CD4-positive, alpha-beta T cell (primary cell): ENCODE measurements at regions not wholly inside any gene's neighbourhood (a gene's known extent, or its start where the extent isn't known, plus 50 kb on each side); places are given as distances from the start of the nearest gene placed in this dataset.
A peak's percentile ranks its signal among the peaks of the same experiment; 100 is the strongest.

Experiments used
- ATAC-seq: fragments of 200-7000 bp; cut with Tn5 transposase; one replicate; pipeline ENCODE4 v1.10.0; 2022; ENCODE audit warnings: mild to moderate bottlenecking; ENCODE audit not compliant: poor library complexity
- CTCF ChIA-PET: fragments of 350-600 bp; sonication (Branson Sonifier 250); formaldehyde crosslinking; loops from one replicate; lab custom pipeline; 2021; ENCODE audit warnings: antibody characterized with exemption, inconsistent platforms; lab: Charles Lee
- POLR2A ChIA-PET: fragments of 350-600 bp; sonication (Branson Sonifier 250); formaldehyde crosslinking; loops from one replicate; lab custom pipeline; 2021; ENCODE audit warnings: antibody characterized with exemption, inconsistent platforms; lab: Charles Lee
- DNase-seq, 14 experiments: peaks; one replicate each; pipeline ENCODE4 v3.0.0-alpha.2; 2013 to 2020; ENCODE audit warnings: mixed read lengths in 2 of 14
- H3K27ac ChIP-seq, 2 donors: one replicate each; pipeline versions ENCODE4 v1.5.1 to v1.7.0; 2013; ENCODE audit warnings: low read length in 2 of 2, low read depth in 1 of 2, mild to moderate bottlenecking in 1 of 2
- H3K27me3 ChIP-seq, 2 experiments: 1 replicate in 1 of 2; 2 replicates in 1 of 2; pipeline versions ENCODE4 v1.6.1 to v1.7.0; 2013; ENCODE audit warnings: low read length in 2 of 2, control low read depth in 1 of 2, mild to moderate bottlenecking in 1 of 2, moderate library complexity in 1 of 2; ENCODE audit not compliant: insufficient read depth in 2 of 2, control insufficient read depth in 1 of 2
- H3K36me3 ChIP-seq: one replicate; pipeline ENCODE4 v1.6.1; 2013; ENCODE audit warnings: low read length, control low read depth; ENCODE audit not compliant: insufficient read depth
- H3K4me1 ChIP-seq: one replicate; pipeline ENCODE4 v1.6.1; 2013; ENCODE audit warnings: low read length, control low read depth; ENCODE audit not compliant: insufficient read depth
- H3K4me3 ChIP-seq: one replicate; pipeline ENCODE4 v1.5.1; 2013; ENCODE audit warnings: mild to moderate bottlenecking, low read length, moderate library complexity
- H3K9me3 ChIP-seq, 2 experiments: 1 replicate in 1 of 2; 2 replicates in 1 of 2; pipeline versions ENCODE4 v1.6.1 to v1.7.0; 2013; ENCODE audit warnings: low read length in 2 of 2, mild to moderate bottlenecking in 2 of 2, control low read depth in 1 of 2, moderate library complexity in 1 of 2; ENCODE audit not compliant: control insufficient read depth in 1 of 2, insufficient read depth in 1 of 2
- H3K27ac Mint-ChIP-seq: one replicate; pipeline ENCODE4 v1.8.0; 2020; ENCODE audit warnings: mixed read lengths
- H3K27me3 Mint-ChIP-seq: one replicate; pipeline ENCODE4 v1.8.0; 2021; ENCODE audit warnings: mixed read lengths
- H3K36me3 Mint-ChIP-seq: one replicate; pipeline ENCODE4 v1.8.0; 2021; ENCODE audit warnings: low read depth, mixed read lengths
- H3K4me1 Mint-ChIP-seq: one replicate; pipeline ENCODE4 v1.8.0; 2021; ENCODE audit warnings: low read depth, mixed read lengths
- H3K4me3 Mint-ChIP-seq: one replicate; pipeline ENCODE4 v1.8.0; 2020; ENCODE audit warnings: mild to moderate bottlenecking, mixed read lengths
- H3K9me3 Mint-ChIP-seq: one replicate; pipeline ENCODE4 v1.8.0; 2020; ENCODE audit warnings: mixed read lengths
- intact Hi-C, 2 experiments: fragments of 100-400 bp; cut with DNase I in 1 of 2; cut with micrococcal nuclease in 1 of 2; formaldehyde crosslinking; loops; one replicate each; pipeline versions ENCODE4 v1.15.1 to v1.9.0; 2023 to 2025; cut with DNase I, micrococcal nuclease
- TF ChIP-seq, protein P1 (sequence below): fragments of 200-600 bp; IDR thresholded peaks from one replicate; pipeline ENCODE4 v1.8.0; 2022; ENCODE audit warnings: antibody characterized with exemption, mild to moderate bottlenecking

DNA sequence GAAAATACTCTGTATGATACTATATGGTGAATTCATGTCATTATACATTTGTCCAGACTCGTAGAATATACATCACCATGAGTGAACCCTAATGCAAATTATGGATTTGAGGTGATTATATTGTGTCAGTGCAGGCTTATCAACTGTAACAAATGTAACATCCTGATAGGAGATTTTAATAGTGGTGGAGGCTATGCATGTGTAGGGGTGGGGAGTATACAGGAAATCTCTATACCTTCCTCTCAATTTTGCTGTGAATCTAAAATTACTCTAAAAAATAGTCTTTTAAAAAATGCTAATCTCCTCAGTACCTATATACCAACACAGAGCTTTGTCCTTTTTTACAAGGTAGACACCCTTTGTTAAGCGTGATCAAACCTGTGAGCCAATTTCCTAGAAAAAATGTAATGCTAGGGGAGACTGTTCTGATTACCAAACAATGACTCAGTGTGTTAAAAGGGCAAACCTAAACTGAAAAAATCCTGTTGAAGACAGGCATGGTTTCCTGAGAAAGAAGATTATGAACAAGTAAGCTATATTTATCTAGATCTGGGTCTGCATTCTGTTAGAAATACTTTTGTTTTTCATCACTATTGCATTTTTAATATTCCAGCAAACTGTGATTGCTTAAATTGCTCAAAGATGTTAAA, 170.9 kb downstream of the DUSP6 start:
- Mint-ChIP-seq H3K4me3 (no peak overlapping the region), H3K27me3 (no peaks in the 10 kb centered on the region), H3K27ac (no peak overlapping the region), H3K9me3 (no peaks in the 10 kb centered on the region), H3K36me3 (no peaks in the 10 kb centered on the region), H3K4me1 (peaks cover 16% of the 10 kb centered on the region)
- no peak for DNase-seq
- H3K36me3 ChIP-seq: no peaks in the 10 kb centered on the region
- no peak for ATAC-seq
- TF ChIP-seq, protein P1, sequence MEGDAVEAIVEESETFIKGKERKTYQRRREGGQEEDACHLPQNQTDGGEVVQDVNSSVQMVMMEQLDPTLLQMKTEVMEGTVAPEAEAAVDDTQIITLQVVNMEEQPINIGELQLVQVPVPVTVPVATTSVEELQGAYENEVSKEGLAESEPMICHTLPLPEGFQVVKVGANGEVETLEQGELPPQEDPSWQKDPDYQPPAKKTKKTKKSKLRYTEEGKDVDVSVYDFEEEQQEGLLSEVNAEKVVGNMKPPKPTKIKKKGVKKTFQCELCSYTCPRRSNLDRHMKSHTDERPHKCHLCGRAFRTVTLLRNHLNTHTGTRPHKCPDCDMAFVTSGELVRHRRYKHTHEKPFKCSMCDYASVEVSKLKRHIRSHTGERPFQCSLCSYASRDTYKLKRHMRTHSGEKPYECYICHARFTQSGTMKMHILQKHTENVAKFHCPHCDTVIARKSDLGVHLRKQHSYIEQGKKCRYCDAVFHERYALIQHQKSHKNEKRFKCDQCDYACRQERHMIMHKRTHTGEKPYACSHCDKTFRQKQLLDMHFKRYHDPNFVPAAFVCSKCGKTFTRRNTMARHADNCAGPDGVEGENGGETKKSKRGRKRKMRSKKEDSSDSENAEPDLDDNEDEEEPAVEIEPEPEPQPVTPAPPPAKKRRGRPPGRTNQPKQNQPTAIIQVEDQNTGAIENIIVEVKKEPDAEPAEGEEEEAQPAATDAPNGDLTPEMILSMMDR: no peak
- no peak overlapping the region for H3K4me3 ChIP-seq
- no peaks in the 10 kb centered on the region for H3K27me3 ChIP-seq
- POLR2A ChIA-PET: interaction anchor here (1.1 kb wide), 1 partner anchor 122 kb away, joined by 3 read pairs; no protein-coding TSS in a partner anchor
- no peaks in the 10 kb centered on the region for H3K4me1 ChIP-seq
- CTCF ChIA-PET: no interaction called here
- no peaks in the 10 kb centered on the region for H3K9me3 ChIP-seq
- intact Hi-C loops: no loop called here
- H3K27ac ChIP-seq: no peak overlapping the region

- no peak overlapping the region for H3K27ac ChIP-seq
- H3K4me1 ChIP-seq: no peaks in the 10 kb centered on the region
- POLR2A ChIA-PET: no interaction called here
- no peaks in the 10 kb centered on the region for H3K36me3 ChIP-seq
- no peaks in the 10 kb centered on the region for H3K27me3 Mint-ChIP-seq
- H3K4me3 Mint-ChIP-seq: no peak overlapping the region
- intact Hi-C loops: no loop called here
- no peak for ATAC-seq
- H3K4me1 Mint-ChIP-seq: peaks cover 16% of the 10 kb centered on the region
- H3K4me3 ChIP-seq: no peak overlapping the region
- no peaks in the 10 kb centered on the region for H3K36me3 Mint-ChIP-seq
- H3K27ac Mint-ChIP-seq: no peak overlapping the region
- no peaks in the 10 kb centered on the region for H3K27me3 ChIP-seq
- TF ChIP-seq, protein P1: no peak
- H3K9me3 ChIP-seq: no peaks in the 10 kb centered on the region
- H3K9me3 Mint-ChIP-seq: no peaks in the 10 kb centered on the region
- CTCF ChIA-PET: no interaction called here
- no peak for DNase-seq
Measured at GRCh38 chr12:89180496-89180895, 171.8 kb downstream of the DUSP6 start.

- no peaks in the 10 kb centered on the region for H3K27me3 ChIP-seq
- H3K27ac ChIP-seq: no peak overlapping the region
- Mint-ChIP-seq H3K27me3 (no peaks in the 10 kb centered on the region), H3K4me3 (no peak overlapping the region), H3K4me1 (peaks cover 16% of the 10 kb centered on the region), H3K27ac (no peak overlapping the region), H3K9me3 (no peaks in the 10 kb centered on the region), H3K36me3 (no peaks in the 10 kb centered on the region)
- ChIA-PET POLR2A (no interaction called here), CTCF (no interaction called here)
- H3K36me3 ChIP-seq: no peaks in the 10 kb centered on the region
- intact Hi-C loops: no loop called here
- ATAC-seq (no peak), DNase-seq (peak in 3 of 14 experiments; percentile 10 to 43 (median 41))
- TF ChIP-seq, protein P1: no peak
- no peak overlapping the region for H3K4me3 ChIP-seq
- no peaks in the 10 kb centered on the region for H3K4me1 ChIP-seq
- no peaks in the 10 kb centered on the region for H3K9me3 ChIP-seq
Measured at GRCh38 chr12:89179983-89180382, 172.3 kb downstream of the DUSP6 start.
